ENCODE measurements at regions not wholly inside any gene's neighbourhood (a gene's known extent, or its start where the extent isn't known, plus 50 kb on each side); places are given as distances from the start of the nearest gene placed in this dataset.

DNA sequence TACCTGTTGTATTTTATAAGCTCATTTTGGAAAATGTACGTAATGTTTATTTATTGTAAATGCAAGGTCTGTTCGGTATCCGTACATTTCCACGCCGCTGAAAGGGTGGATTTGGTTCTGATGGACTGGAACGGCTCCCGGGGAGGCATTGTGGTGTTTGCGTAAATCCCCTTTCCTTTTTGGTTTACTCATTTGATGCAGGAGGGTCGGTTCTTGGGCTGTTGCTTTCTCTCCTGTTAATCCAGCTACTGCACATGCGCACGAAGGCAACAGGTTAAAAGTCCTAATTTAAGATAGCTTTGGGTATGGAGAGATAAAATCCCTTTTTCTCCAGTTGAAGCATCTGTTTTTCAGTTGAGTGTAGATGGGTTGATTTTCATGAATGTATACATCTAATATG lies 224.4 kb downstream of the TM9SF2 start:
- intact Hi-C loops (cut with micrococcal nuclease; ENCODE audit: unreplicated experiment), result no loop called here
- ChIA-PET POLR2A (no interaction called here), CTCF (no interaction called here)
- H3K4me3 Mint-ChIP-seq (ENCODE audit: unreplicated experiment), result no peak overlapping the region
- no peaks in the 10 kb centered on the region for H3K4me1 Mint-ChIP-seq (ENCODE audit: low read depth, unreplicated experiment)
- no peaks in the 10 kb centered on the region for H3K36me3 Mint-ChIP-seq (ENCODE audit: insufficient read depth, unreplicated experiment)
- TF ChIP-seq, protein P1, sequence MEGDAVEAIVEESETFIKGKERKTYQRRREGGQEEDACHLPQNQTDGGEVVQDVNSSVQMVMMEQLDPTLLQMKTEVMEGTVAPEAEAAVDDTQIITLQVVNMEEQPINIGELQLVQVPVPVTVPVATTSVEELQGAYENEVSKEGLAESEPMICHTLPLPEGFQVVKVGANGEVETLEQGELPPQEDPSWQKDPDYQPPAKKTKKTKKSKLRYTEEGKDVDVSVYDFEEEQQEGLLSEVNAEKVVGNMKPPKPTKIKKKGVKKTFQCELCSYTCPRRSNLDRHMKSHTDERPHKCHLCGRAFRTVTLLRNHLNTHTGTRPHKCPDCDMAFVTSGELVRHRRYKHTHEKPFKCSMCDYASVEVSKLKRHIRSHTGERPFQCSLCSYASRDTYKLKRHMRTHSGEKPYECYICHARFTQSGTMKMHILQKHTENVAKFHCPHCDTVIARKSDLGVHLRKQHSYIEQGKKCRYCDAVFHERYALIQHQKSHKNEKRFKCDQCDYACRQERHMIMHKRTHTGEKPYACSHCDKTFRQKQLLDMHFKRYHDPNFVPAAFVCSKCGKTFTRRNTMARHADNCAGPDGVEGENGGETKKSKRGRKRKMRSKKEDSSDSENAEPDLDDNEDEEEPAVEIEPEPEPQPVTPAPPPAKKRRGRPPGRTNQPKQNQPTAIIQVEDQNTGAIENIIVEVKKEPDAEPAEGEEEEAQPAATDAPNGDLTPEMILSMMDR (IDR thresholded peaks at IDR 0.05; ENCODE audit: insufficient read depth in 1 of 2, low read depth in 1 of 2, low read length in 1 of 2, severe bottlenecking in 1 of 2, unreplicated experiment in 1 of 2), result no peak
- no TSS peak for BruUV-seq (replicated peaks)
- H3K27me3 Mint-ChIP-seq (ENCODE audit: insufficient read depth, unreplicated experiment), result peaks cover 4% of the 10 kb centered on the region
- H3K27me3 ChIP-seq (replicated peaks; ENCODE audit: control insufficient read depth, insufficient read depth, low read length), result no peaks in the 10 kb centered on the region
- DNase-seq, result no peak
- no peaks in the 10 kb centered on the region for H3K4me1 ChIP-seq
- H3K36me3 ChIP-seq (ENCODE audit: control insufficient read depth, insufficient read depth, low read length), result no peaks in the 10 kb centered on the region
- H3K9me3 ChIP-seq, result no peaks in the 10 kb centered on the region
- H3K4me3 ChIP-seq (ENCODE audit: low read depth, low read length), result no peak overlapping the region
- H3K9me3 Mint-ChIP-seq (ENCODE audit: unreplicated experiment), result no peaks in the 10 kb centered on the region
- H3K27ac Mint-ChIP-seq (ENCODE audit: unreplicated experiment), result no peak overlapping the region

DNA sequence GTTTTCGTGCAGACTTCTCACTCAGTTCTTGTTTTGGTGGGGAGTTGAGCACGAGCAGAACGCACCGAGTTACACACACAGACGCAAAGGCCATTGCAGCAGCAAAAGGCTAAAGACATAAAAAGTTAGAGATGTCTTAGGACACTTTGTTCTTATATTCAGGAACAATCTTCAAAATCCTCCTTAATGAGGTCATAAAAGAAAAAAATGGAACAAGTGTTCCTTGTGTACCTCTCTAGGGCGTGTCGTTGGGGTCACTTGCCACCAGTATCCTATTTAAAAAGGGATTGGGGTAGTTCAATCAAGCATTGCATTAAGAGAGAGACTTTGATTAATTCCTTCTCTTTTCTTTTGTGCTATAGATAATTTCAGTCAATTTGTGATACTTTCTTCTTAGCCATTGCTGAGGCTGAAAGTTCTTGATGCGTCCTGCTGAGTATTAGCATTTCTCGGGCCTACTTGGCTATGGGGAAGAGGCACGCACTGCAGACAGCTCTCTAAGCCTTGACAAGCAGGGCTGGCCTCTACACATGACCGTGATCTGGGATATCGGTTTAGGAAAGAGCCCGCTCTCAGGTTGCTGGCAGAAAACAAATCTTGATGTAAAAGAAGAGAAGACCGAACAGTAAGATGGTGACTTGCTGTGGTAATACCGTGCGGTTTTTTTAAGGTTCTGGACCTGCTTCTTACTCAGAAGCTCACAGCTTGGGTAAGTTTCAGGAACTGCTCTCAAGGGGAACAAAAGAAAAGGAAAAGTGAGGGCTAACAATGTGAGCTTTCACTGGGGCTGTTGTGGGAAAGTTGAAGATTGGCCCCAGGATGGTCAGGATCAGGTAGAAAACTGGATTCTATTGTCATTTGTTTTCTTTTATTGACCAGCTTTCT lies 223.6 kb downstream of the TM9SF2 start:
- Mint-ChIP-seq H3K4me1 (ENCODE audit: low read depth, unreplicated experiment) (no peaks in the 10 kb centered on the region), H3K36me3 (ENCODE audit: insufficient read depth, unreplicated experiment) (no peaks in the 10 kb centered on the region), H3K27me3 (ENCODE audit: insufficient read depth, unreplicated experiment) (peaks cover 3% of the 10 kb centered on the region), H3K4me3 (ENCODE audit: unreplicated experiment) (no peak overlapping the region), H3K9me3 (ENCODE audit: unreplicated experiment) (no peaks in the 10 kb centered on the region), H3K27ac (ENCODE audit: unreplicated experiment) (no peak overlapping the region)
- no peaks in the 10 kb centered on the region for H3K27me3 ChIP-seq (replicated peaks; ENCODE audit: control insufficient read depth, insufficient read depth, low read length)
- intact Hi-C loops (cut with micrococcal nuclease; ENCODE audit: unreplicated experiment), result no loop called here
- ChIA-PET POLR2A (no interaction called here), CTCF (no interaction called here)
- H3K9me3 ChIP-seq, result no peaks in the 10 kb centered on the region
- no peak overlapping the region for H3K4me3 ChIP-seq (ENCODE audit: low read depth, low read length)
- H3K36me3 ChIP-seq (ENCODE audit: control insufficient read depth, insufficient read depth, low read length), result no peaks in the 10 kb centered on the region
- no peaks in the 10 kb centered on the region for H3K4me1 ChIP-seq
- DNase-seq, result no peak
- TF ChIP-seq, protein P1 (IDR thresholded peaks at IDR 0.05; ENCODE audit: insufficient read depth in 1 of 2, low read depth in 1 of 2, low read length in 1 of 2, severe bottlenecking in 1 of 2, unreplicated experiment in 1 of 2), result no peak
- no TSS peak for BruUV-seq (replicated peaks)

DNA sequence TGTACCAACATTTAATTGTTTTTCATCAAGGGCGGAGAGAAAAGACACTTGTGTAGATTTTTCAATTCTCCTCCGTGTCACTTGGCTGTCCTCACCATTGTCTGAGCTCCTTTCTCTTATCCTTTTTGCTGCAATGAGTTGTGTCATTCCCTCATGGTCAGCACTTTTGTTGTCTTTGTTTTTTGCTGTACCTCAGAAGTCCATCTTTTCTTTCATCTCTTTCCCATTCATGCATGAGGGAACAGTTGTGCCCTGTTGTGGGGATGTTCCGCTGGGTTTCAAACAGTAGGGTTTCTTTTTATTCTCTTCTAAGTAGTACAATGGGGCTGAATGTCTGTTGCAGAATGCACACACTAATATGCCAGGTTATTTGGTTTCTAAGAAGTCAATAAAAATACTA lies 222.6 kb downstream of the TM9SF2 start:
- no peaks in the 10 kb centered on the region for H3K4me1 Mint-ChIP-seq (ENCODE audit: low read depth, unreplicated experiment)

More for the DNA sequence above, 222.6 kb downstream of the TM9SF2 start:
- Histone ChIP-seq H3K9me3 (no peaks in the 10 kb centered on the region), H3K27me3 (replicated peaks; ENCODE audit: control insufficient read depth, insufficient read depth, low read length) (no peaks in the 10 kb centered on the region), H3K4me3 (ENCODE audit: low read depth, low read length) (no peak overlapping the region), H3K4me1 (no peaks in the 10 kb centered on the region), H3K36me3 (ENCODE audit: control insufficient read depth, insufficient read depth, low read length) (no peaks in the 10 kb centered on the region)
- intact Hi-C loops (cut with micrococcal nuclease; ENCODE audit: unreplicated experiment), result no loop called here
- Mint-ChIP-seq H3K27ac (ENCODE audit: unreplicated experiment) (no peak overlapping the region), H3K27me3 (ENCODE audit: insufficient read depth, unreplicated experiment) (peaks cover 3% of the 10 kb centered on the region), H3K4me3 (ENCODE audit: unreplicated experiment) (no peak overlapping the region), H3K36me3 (ENCODE audit: insufficient read depth, unreplicated experiment) (no peaks in the 10 kb centered on the region), H3K9me3 (ENCODE audit: unreplicated experiment) (no peaks in the 10 kb centered on the region)
- no peak for DNase-seq
- ChIA-PET CTCF (no interaction called here), POLR2A (no interaction called here)
- TF ChIP-seq, protein P1 (IDR thresholded peaks at IDR 0.05; ENCODE audit: insufficient read depth in 1 of 2, low read depth in 1 of 2, low read length in 1 of 2, severe bottlenecking in 1 of 2, unreplicated experiment in 1 of 2), result no peak
- BruUV-seq (replicated peaks), result no TSS peak
